ENCODE measurements at regions not wholly inside any gene's neighbourhood (a gene's known extent, or its start where the extent isn't known, plus 50 kb on each side); places are given as distances from the start of the nearest gene placed in this dataset.

DNA sequence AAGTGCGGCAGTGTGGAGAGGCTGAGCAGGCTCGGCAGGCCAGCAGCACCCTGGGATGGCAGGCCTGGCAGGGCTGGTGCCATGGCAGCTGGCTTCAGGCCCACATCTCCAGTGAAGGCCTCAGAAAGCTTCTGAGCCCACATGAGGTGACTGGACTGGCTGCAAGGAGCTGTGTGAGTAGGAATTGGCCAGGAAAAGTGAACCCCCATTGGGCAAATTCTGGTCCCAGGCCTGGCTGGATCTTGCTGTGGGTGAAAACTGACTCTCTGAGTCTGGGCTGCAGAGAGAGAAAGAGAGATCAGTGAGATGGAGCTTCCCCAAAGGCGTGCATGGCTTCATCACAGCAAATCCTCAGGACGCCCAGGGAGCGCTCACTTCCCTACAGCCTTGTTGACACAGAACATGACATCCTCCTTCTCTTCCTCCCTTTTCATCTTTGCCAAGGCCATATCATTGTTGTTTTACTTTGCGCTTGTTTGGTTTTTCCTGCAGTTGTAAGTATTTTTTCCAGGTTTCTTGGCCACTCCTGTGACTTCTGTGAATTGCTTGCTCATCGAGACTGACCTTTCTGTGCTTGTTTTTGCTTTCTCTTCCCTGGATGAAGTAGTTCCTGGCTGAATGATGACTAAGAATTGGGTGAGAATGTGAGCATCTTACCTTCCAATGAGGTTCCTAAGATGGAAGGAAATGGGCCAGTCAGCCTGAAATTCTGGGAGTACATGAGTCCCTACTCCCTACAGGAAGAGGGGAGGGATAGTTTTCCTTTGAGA lies 299.1 kb downstream of the TLE3 start:
- POLR2A ChIA-PET, result no interaction called here
- intact Hi-C loops (cut with micrococcal nuclease; ENCODE audit: unreplicated experiment), result no loop called here
- BruUV-seq (replicated peaks), result no TSS peak

DNA sequence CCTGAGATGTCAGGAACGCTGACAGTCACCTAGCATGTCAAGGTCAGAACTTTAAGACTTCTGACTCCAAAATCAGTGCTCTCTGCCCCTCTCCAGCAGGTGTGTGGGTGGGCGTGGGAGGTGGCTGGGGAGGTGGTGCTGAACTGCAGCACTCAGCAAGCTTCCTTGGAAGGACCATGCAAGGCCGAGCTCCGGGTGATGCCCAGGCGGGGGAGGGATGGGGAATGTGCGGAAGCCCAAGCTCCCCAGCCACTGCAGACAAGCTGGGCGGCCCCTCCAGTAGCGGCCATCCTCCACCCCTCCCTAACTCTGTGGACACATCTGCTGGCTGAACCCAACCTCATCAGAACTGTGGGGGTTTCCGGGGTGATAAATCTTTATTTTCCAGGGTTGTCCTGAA lies 296.6 kb downstream of the TLE3 start:
- ChIA-PET CTCF (no interaction called here), POLR2A (interaction anchor here (0.6 kb wide), 1 partner anchor 115 kb away, joined by 3 read pairs; no protein-coding TSS in a partner anchor)
- in situ Hi-C loops (cut with HindIII; ENCODE audit: low pct_unique_long_range_greater_than_20kb, low sequenced_read_pairs) (no loop called here), intact Hi-C loops (cut with micrococcal nuclease; ENCODE audit: unreplicated experiment) (no loop called here)
- Histone ChIP-seq H3K27me3 (ENCODE audit: control insufficient read depth, insufficient read depth, low read length) (no peaks in the 10 kb centered on the region), H3K36me3 (ENCODE audit: control insufficient read depth, insufficient read depth, low read length) (no peaks in the 10 kb centered on the region), H3K27ac (ENCODE audit: low read length) (no peak overlapping the region), H3K4me3 (ENCODE audit: low read depth in 2 of 2, low read length in 2 of 2) (no peak overlapping the region), H3K9me3 (ENCODE audit: control insufficient read depth, insufficient read depth, low read depth, low read length) (no peaks in the 10 kb centered on the region), H3K4me1 (ENCODE audit: control insufficient read depth, insufficient read depth, low read length) (no peaks in the 10 kb centered on the region)
- no TSS peak for BruUV-seq (replicated peaks)
- no peak for ATAC-seq
- no peak for DNase-seq (ENCODE audit: low read depth, low spot score)
- TF ChIP-seq TCF7L2 (IDR thresholded peaks at IDR 0.05; ENCODE audit: low read depth, low read length), result no peak
- TF ChIP-seq, protein P1, sequence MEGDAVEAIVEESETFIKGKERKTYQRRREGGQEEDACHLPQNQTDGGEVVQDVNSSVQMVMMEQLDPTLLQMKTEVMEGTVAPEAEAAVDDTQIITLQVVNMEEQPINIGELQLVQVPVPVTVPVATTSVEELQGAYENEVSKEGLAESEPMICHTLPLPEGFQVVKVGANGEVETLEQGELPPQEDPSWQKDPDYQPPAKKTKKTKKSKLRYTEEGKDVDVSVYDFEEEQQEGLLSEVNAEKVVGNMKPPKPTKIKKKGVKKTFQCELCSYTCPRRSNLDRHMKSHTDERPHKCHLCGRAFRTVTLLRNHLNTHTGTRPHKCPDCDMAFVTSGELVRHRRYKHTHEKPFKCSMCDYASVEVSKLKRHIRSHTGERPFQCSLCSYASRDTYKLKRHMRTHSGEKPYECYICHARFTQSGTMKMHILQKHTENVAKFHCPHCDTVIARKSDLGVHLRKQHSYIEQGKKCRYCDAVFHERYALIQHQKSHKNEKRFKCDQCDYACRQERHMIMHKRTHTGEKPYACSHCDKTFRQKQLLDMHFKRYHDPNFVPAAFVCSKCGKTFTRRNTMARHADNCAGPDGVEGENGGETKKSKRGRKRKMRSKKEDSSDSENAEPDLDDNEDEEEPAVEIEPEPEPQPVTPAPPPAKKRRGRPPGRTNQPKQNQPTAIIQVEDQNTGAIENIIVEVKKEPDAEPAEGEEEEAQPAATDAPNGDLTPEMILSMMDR (IDR thresholded peaks at IDR 0.05), result no peak
- TF ChIP-seq SIN3A (IDR thresholded peaks at IDR 0.05; ENCODE audit: borderline replicate concordance, insufficient read depth, low read depth, low read length), result no peak
- TF ChIP-seq, protein P2, sequence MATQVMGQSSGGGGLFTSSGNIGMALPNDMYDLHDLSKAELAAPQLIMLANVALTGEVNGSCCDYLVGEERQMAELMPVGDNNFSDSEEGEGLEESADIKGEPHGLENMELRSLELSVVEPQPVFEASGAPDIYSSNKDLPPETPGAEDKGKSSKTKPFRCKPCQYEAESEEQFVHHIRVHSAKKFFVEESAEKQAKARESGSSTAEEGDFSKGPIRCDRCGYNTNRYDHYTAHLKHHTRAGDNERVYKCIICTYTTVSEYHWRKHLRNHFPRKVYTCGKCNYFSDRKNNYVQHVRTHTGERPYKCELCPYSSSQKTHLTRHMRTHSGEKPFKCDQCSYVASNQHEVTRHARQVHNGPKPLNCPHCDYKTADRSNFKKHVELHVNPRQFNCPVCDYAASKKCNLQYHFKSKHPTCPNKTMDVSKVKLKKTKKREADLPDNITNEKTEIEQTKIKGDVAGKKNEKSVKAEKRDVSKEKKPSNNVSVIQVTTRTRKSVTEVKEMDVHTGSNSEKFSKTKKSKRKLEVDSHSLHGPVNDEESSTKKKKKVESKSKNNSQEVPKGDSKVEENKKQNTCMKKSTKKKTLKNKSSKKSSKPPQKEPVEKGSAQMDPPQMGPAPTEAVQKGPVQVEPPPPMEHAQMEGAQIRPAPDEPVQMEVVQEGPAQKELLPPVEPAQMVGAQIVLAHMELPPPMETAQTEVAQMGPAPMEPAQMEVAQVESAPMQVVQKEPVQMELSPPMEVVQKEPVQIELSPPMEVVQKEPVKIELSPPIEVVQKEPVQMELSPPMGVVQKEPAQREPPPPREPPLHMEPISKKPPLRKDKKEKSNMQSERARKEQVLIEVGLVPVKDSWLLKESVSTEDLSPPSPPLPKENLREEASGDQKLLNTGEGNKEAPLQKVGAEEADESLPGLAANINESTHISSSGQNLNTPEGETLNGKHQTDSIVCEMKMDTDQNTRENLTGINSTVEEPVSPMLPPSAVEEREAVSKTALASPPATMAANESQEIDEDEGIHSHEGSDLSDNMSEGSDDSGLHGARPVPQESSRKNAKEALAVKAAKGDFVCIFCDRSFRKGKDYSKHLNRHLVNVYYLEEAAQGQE (IDR thresholded peaks at IDR 0.05; ENCODE audit: insufficient read depth in 1 of 2, low read depth in 2 of 2, low read length in 1 of 2), result no peak
- no peak for TF ChIP-seq POLR2AphosphoS5 (IDR thresholded peaks at IDR 0.05; ENCODE audit: low read depth, low read length)

More for the DNA sequence above, 299.1 kb downstream of the TLE3 start:
- Histone ChIP-seq H3K9me3 (ENCODE audit: control insufficient read depth, insufficient read depth, low read depth, low read length) (no peaks in the 10 kb centered on the region), H3K27me3 (ENCODE audit: control insufficient read depth, insufficient read depth, low read length) (no peaks in the 10 kb centered on the region), H3K27ac (ENCODE audit: low read length) (no peak overlapping the region), H3K4me3 (ENCODE audit: low read depth in 2 of 2, low read length in 2 of 2) (no peak overlapping the region), H3K36me3 (ENCODE audit: control insufficient read depth, insufficient read depth, low read length) (no peaks in the 10 kb centered on the region), H3K4me1 (ENCODE audit: control insufficient read depth, insufficient read depth, low read length) (peaks cover 2% of the 10 kb centered on the region; the same call in 1 of the 2 replicates)
- in situ Hi-C loops (cut with HindIII; ENCODE audit: low pct_unique_long_range_greater_than_20kb, low sequenced_read_pairs), result no loop called here
- 0 out of 2 replicates have a peak, but pooled peaks have one; percentile 38 for ATAC-seq
- no peak for DNase-seq (ENCODE audit: low read depth, low spot score)
- CTCF ChIA-PET, result no interaction called here
- TF ChIP-seq, protein P1 (IDR thresholded peaks at IDR 0.05), result no peak
- no peak for TF ChIP-seq POLR2AphosphoS5 (IDR thresholded peaks at IDR 0.05; ENCODE audit: low read depth, low read length)
- no peak for TF ChIP-seq TCF7L2 (IDR thresholded peaks at IDR 0.05; ENCODE audit: low read depth, low read length)
- no peak for TF ChIP-seq SIN3A (IDR thresholded peaks at IDR 0.05; ENCODE audit: borderline replicate concordance, insufficient read depth, low read depth, low read length)
- TF ChIP-seq, protein P2 (IDR thresholded peaks at IDR 0.05; ENCODE audit: insufficient read depth in 1 of 2, low read depth in 2 of 2, low read length in 1 of 2), result no peak
